Panc1 (cell line): ENCODE measurements at regions not wholly inside any gene's neighbourhood (a gene's known extent, or its start where the extent isn't known, plus 50 kb on each side); places are given as distances from the start of the nearest gene placed in this dataset.

Experiments
- ATAC-seq: fragments of 200-7000 bp; cut with Tn5 transposase; 2 replicates; pipeline ENCODE4 v1.9.1; 2020; ENCODE audit warnings: mild to moderate bottlenecking, moderate library complexity
- BruUV-seq: library from RNA; stranded (reverse); fragments of 400-500 nt; replicated peaks from 2 replicates; lab custom pipeline; 2021; lab: Mats Ljungman, UMichigan
- CTCF ChIA-PET: fragments of 300-600 bp; sonication (Branson Sonifier 250); formaldehyde crosslinking; loops from one replicate; lab custom pipeline; 2022; ENCODE audit warnings: antibody characterized with exemption; lab: Charles Lee
- POLR2A ChIA-PET: fragments of 300-600 bp; sonication (Branson Sonifier 250); formaldehyde crosslinking; loops from one replicate; lab custom pipeline; 2022; ENCODE audit warnings: antibody characterized with exemption; lab: Charles Lee
- DNase-seq: peaks from one replicate; pipeline ENCODE4 v3.0.0-alpha.2; 2010; ENCODE audit warnings: low read depth, low spot score
- H3K27ac ChIP-seq: 2 replicates; pipeline ENCODE4 v1.5.1; 2011; ENCODE audit warnings: mild to moderate bottlenecking, low read length, inconsistent platforms
- H3K27me3 ChIP-seq: fragments of 200-500 bp; sonication (Bioruptor generic); 2 replicates; pipeline ENCODE4 v1.6.0; 2014; ENCODE audit warnings: low read length, inconsistent platforms; ENCODE audit not compliant: control insufficient read depth, insufficient read depth
- H3K36me3 ChIP-seq: fragments of 200-500 bp; sonication (Bioruptor generic); 2 replicates; pipeline ENCODE4 v1.5.1; 2014; ENCODE audit warnings: inconsistent platforms, mild to moderate bottlenecking, low read length, moderate library complexity; ENCODE audit not compliant: control insufficient read depth, insufficient read depth
- H3K4me1 ChIP-seq: 2 replicates; pipeline ENCODE4 v1.5.1; 2011; ENCODE audit warnings: inconsistent platforms, mild to moderate bottlenecking, low read length, moderate library complexity; ENCODE audit not compliant: control insufficient read depth, insufficient read depth
- H3K4me3 ChIP-seq, 2 experiments: 2 replicates each; pipeline ENCODE4 v1.5.1; 2011 to 2012; ENCODE audit warnings: low read depth in 2 of 2, low read length in 2 of 2, mild to moderate bottlenecking in 2 of 2, inconsistent platforms in 1 of 2, moderate library complexity in 1 of 2
- H3K9me3 ChIP-seq: fragments of 200-500 bp; sonication (Bioruptor generic); 2 replicates; pipeline ENCODE4 v1.5.1; 2014; ENCODE audit warnings: low read depth, mild to moderate bottlenecking, inconsistent platforms, low read length, moderate library complexity; ENCODE audit not compliant: control insufficient read depth, insufficient read depth
- POLR2AphosphoS5 ChIP-seq: IDR thresholded peaks from 2 replicates; pipeline ENCODE4 v1.6.1; 2012; ENCODE audit warnings: mild to moderate bottlenecking, low read depth, low read length, moderate library complexity
- TCF7L2 ChIP-seq: IDR thresholded peaks from 2 replicates; pipeline ENCODE4 v1.6.1; 2011; ENCODE audit warnings: mild to moderate bottlenecking, low read depth, low read length, inconsistent platforms
- in situ Hi-C: cut with HindIII; loops from 2 replicates; pipeline ENCODE4 v1.10.0; 2016; ENCODE audit warnings: low sequenced_read_pairs, low pct_unique_long_range_greater_than_20kb
- intact Hi-C: fragments of 100-400 bp; cut with micrococcal nuclease; formaldehyde crosslinking; loops from one replicate; pipeline ENCODE4 v1.10.0; 2022; ENCODE audit not compliant: unreplicated experiment
- TF ChIP-seq, protein P1 (sequence below): fragments of 450-650 bp; IDR thresholded peaks from 2 replicates; pipeline ENCODE4 v1.5.1; 2017; ENCODE audit warnings: mild to moderate bottlenecking
- TF ChIP-seq, protein P2 (sequence below), 2 experiments: IDR thresholded peaks; 2 replicates each; pipeline ENCODE4 v1.6.1; 2011 to 2012; ENCODE audit warnings: low read depth in 2 of 2, control low read depth in 1 of 2, low read length in 1 of 2, mild to moderate bottlenecking in 1 of 2, moderate library complexity in 1 of 2; ENCODE audit not compliant: insufficient read depth in 1 of 2

- ChIA-PET POLR2A (no interaction called here), CTCF (interaction anchor here (0.6 to 1.0 kb wide), 3 partner anchors 83 to 1162 kb away, joined by 3 to 6 read pairs (median 4); no protein-coding TSS in a partner anchor)
- ATAC-seq (no peak), DNase-seq (no peak)
- no peaks in the 10 kb centered on the region; the same call in 1 of the 2 replicates for H3K9me3 ChIP-seq
- no peaks in the 10 kb centered on the region for H3K27me3 ChIP-seq
- H3K36me3 ChIP-seq: no peaks in the 10 kb centered on the region
- TF ChIP-seq, protein P1, sequence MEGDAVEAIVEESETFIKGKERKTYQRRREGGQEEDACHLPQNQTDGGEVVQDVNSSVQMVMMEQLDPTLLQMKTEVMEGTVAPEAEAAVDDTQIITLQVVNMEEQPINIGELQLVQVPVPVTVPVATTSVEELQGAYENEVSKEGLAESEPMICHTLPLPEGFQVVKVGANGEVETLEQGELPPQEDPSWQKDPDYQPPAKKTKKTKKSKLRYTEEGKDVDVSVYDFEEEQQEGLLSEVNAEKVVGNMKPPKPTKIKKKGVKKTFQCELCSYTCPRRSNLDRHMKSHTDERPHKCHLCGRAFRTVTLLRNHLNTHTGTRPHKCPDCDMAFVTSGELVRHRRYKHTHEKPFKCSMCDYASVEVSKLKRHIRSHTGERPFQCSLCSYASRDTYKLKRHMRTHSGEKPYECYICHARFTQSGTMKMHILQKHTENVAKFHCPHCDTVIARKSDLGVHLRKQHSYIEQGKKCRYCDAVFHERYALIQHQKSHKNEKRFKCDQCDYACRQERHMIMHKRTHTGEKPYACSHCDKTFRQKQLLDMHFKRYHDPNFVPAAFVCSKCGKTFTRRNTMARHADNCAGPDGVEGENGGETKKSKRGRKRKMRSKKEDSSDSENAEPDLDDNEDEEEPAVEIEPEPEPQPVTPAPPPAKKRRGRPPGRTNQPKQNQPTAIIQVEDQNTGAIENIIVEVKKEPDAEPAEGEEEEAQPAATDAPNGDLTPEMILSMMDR: peak; percentile 67
- TF ChIP-seq TCF7L2: no peak
- 0 out of 2 replicates have a peak, but pooled peaks cover 3% of the 10 kb centered on the region for H3K4me1 ChIP-seq
- H3K27ac ChIP-seq: no peak overlapping the region
- in situ Hi-C loops: no loop called here
- no peak overlapping the region for H3K4me3 ChIP-seq
- no TSS peak for BruUV-seq
- intact Hi-C loops: loop anchor here (2.0 to 10.0 kb wide), 3 partner anchors 563 to 1289 kb away; no protein-coding TSS in a partner anchor
Measured at GRCh38 chr12:30807695-30808034, 52.9 kb upstream of the CAPRIN2 start.

DNA sequence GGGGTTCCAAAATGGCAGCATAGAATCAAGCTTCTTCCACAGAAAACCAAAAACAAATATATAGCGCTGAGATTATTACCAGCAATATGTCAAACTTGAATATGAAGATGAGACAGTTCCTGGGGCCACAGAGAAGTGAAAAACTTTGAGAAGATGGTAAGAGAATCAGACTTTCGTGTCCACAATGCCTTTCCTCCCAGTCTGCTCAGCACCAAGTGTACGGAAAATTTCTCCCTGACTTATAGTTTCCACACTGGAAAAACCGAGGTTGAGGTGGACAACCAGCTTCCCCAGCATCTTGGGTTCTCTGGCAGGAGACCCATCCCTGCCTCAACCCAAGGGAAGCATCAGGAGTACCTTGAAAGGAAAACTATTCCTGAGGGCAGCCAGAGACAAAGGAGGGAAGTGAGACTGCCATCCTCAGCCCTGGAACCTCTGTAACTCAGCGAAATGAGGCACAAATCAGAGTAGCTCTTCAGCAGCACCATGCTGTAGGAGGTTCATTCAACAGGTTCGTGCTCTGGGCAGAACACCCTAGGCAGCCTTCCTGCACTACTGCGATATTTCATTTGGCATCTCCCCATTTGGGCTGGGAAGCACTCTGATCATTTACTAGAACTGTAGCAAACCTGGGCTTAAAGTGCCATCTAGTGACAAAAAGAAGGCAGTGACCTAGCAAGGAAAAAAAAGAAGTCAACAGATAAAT lies 52.4 kb upstream of the CAPRIN2 start:
- Histone ChIP-seq H3K36me3 (no peaks in the 10 kb centered on the region), H3K4me3 (peak overlapping the region in 1 of 2 experiments; percentile 29; a peak in 2 of 4 replicates), H3K27me3 (no peaks in the 10 kb centered on the region), H3K4me1 (0 out of 2 replicates have a peak, but pooled peaks cover 3% of the 10 kb centered on the region), H3K9me3 (no peaks in the 10 kb centered on the region; the same call in 1 of the 2 replicates), H3K27ac (peak overlapping the region; percentile 39)
- no TSS peak for BruUV-seq
- intact Hi-C loops (loop anchor here (2.0 to 10.0 kb wide), 3 partner anchors 562 to 1288 kb away; no protein-coding TSS in a partner anchor), in situ Hi-C loops (no loop called here)
- ATAC-seq (peak; percentile 97), DNase-seq (peak; percentile 78)
- ChIA-PET CTCF (interaction anchor here (0.6 to 1.1 kb wide), 3 partner anchors 82 to 1162 kb away, joined by 3 to 6 read pairs (median 3); no protein-coding TSS in a partner anchor), POLR2A (interaction anchor here (0.6 kb wide), 1 partner anchor 11 kb away, joined by 10 read pairs; no protein-coding TSS in a partner anchor)
- no peak for TF ChIP-seq POLR2AphosphoS5
- TF ChIP-seq, protein P1: peak; percentile 88

DNA sequence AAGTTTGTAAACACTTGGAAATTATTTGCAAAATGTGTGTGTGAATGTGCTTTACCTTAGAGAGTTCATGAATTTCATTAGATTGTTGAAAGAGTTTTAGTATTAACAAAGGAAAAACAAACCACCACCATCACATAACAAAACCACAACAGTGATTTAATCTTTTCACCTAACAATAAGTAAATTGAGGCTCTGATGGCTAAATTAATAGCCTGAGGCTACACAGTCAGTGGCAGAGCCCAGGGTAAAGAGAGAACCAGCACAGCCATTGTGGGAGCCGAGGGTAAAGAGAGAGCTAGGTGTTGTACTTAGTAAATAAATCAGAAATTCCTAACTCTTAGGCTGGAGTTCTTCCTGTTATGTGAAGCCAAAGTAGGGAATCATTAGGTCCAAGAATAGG lies 51.2 kb upstream of the CAPRIN2 start:
- no peak for DNase-seq
- Histone ChIP-seq H3K27ac (no peak overlapping the region), H3K27me3 (no peaks in the 10 kb centered on the region), H3K4me3 (no peak overlapping the region), H3K4me1 (0 out of 2 replicates have a peak, but pooled peaks cover 3% of the 10 kb centered on the region), H3K36me3 (no peaks in the 10 kb centered on the region), H3K9me3 (no peaks in the 10 kb centered on the region; the same call in 1 of the 2 replicates)
- ChIA-PET POLR2A (no interaction called here), CTCF (no interaction called here)
- in situ Hi-C loops: no loop called here
- BruUV-seq: no TSS peak
- ATAC-seq: no peak
- TF ChIP-seq, protein P2, sequence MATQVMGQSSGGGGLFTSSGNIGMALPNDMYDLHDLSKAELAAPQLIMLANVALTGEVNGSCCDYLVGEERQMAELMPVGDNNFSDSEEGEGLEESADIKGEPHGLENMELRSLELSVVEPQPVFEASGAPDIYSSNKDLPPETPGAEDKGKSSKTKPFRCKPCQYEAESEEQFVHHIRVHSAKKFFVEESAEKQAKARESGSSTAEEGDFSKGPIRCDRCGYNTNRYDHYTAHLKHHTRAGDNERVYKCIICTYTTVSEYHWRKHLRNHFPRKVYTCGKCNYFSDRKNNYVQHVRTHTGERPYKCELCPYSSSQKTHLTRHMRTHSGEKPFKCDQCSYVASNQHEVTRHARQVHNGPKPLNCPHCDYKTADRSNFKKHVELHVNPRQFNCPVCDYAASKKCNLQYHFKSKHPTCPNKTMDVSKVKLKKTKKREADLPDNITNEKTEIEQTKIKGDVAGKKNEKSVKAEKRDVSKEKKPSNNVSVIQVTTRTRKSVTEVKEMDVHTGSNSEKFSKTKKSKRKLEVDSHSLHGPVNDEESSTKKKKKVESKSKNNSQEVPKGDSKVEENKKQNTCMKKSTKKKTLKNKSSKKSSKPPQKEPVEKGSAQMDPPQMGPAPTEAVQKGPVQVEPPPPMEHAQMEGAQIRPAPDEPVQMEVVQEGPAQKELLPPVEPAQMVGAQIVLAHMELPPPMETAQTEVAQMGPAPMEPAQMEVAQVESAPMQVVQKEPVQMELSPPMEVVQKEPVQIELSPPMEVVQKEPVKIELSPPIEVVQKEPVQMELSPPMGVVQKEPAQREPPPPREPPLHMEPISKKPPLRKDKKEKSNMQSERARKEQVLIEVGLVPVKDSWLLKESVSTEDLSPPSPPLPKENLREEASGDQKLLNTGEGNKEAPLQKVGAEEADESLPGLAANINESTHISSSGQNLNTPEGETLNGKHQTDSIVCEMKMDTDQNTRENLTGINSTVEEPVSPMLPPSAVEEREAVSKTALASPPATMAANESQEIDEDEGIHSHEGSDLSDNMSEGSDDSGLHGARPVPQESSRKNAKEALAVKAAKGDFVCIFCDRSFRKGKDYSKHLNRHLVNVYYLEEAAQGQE (IDR thresholded peaks at IDR 0.05; ENCODE audit: insufficient read depth in 1 of 2, low read depth in 2 of 2, low read length in 1 of 2): no peak
- intact Hi-C loops: loop anchor here (2.0 to 10.0 kb wide), 3 partner anchors 561 to 1287 kb away; no protein-coding TSS in a partner anchor
